HUES6 (cell line): ENCODE measurements at regions not wholly inside any gene's neighbourhood (a gene's known extent, or its start where the extent isn't known, plus 50 kb on each side); places are given as distances from the start of the nearest gene placed in this dataset.

Experiments
- H3K27ac ChIP-seq: 2 replicates; pipeline ENCODE4 v1.7.0; 2013; ENCODE audit warnings: low read depth, mild to moderate bottlenecking, low read length, inconsistent platforms
- H3K27me3 ChIP-seq: 2 replicates; pipeline ENCODE4 v1.6.1; 2013; ENCODE audit warnings: low read length; ENCODE audit not compliant: control insufficient read depth, insufficient read depth
- H3K36me3 ChIP-seq: 2 replicates; pipeline ENCODE4 v1.6.1; 2013; ENCODE audit warnings: low read length; ENCODE audit not compliant: control insufficient read depth, insufficient read depth
- H3K4me1 ChIP-seq: 2 replicates; pipeline ENCODE4 v1.6.1; 2013; ENCODE audit warnings: low read length; ENCODE audit not compliant: control insufficient read depth, insufficient read depth
- H3K4me3 ChIP-seq: 2 replicates; pipeline ENCODE4 v1.5.1; 2013; ENCODE audit warnings: low read depth, low read length
- H3K9ac ChIP-seq: one replicate; pipeline ENCODE4 v1.6.1; 2013; ENCODE audit warnings: mild to moderate bottlenecking, low read length
- H3K9me3 ChIP-seq: 2 replicates; pipeline ENCODE4 v1.6.1; 2013; ENCODE audit warnings: low read depth, low read length; ENCODE audit not compliant: control insufficient read depth, insufficient read depth

- no peaks in the 10 kb centered on the region for H3K9me3 ChIP-seq
- H3K4me3 ChIP-seq: no peak overlapping the region
- no peaks in the 10 kb centered on the region for H3K36me3 ChIP-seq
- H3K27ac ChIP-seq: no peak overlapping the region
- H3K9ac ChIP-seq: no peak overlapping the region
- no peaks in the 10 kb centered on the region for H3K4me1 ChIP-seq
- H3K27me3 ChIP-seq: no peaks in the 10 kb centered on the region
Measured at GRCh38 chr12:92438641-92439419, 264.0 kb upstream of the PLEKHG7 start.

- Histone ChIP-seq H3K36me3 (no peaks in the 10 kb centered on the region), H3K4me1 (no peaks in the 10 kb centered on the region), H3K9ac (no peak overlapping the region), H3K9me3 (no peaks in the 10 kb centered on the region), H3K27me3 (no peaks in the 10 kb centered on the region), H3K27ac (no peak overlapping the region), H3K4me3 (no peak overlapping the region)
Measured at GRCh38 chr12:92437452-92437851, 265.3 kb upstream of the PLEKHG7 start.

- no peaks in the 10 kb centered on the region for H3K4me1 ChIP-seq
- H3K9me3 ChIP-seq: no peaks in the 10 kb centered on the region
- no peak overlapping the region for H3K4me3 ChIP-seq
- no peak overlapping the region for H3K27ac ChIP-seq
- H3K9ac ChIP-seq: no peak overlapping the region
- no peaks in the 10 kb centered on the region for H3K27me3 ChIP-seq
- no peaks in the 10 kb centered on the region for H3K36me3 ChIP-seq
Measured at GRCh38 chr12:92436856-92437255, 265.9 kb upstream of the PLEKHG7 start.

GRCh38 chr12:92434607-92435025 is 268.2 kb upstream of the PLEKHG7 start:
- Histone ChIP-seq H3K27ac (no peak overlapping the region), H3K4me1 (no peaks in the 10 kb centered on the region), H3K9me3 (no peaks in the 10 kb centered on the region), H3K9ac (no peak overlapping the region), H3K36me3 (no peaks in the 10 kb centered on the region), H3K27me3 (no peaks in the 10 kb centered on the region), H3K4me3 (no peak overlapping the region)

- H3K9ac ChIP-seq: no peak overlapping the region
- H3K27ac ChIP-seq: no peak overlapping the region
- H3K4me3 ChIP-seq: no peak overlapping the region
- H3K27me3 ChIP-seq: no peaks in the 10 kb centered on the region
- no peaks in the 10 kb centered on the region for H3K9me3 ChIP-seq
- H3K36me3 ChIP-seq: no peaks in the 10 kb centered on the region
- no peaks in the 10 kb centered on the region for H3K4me1 ChIP-seq
Measured at GRCh38 chr12:92432724-92433441, 269.9 kb upstream of the PLEKHG7 start.

GRCh38 chr12:92431146-92431545 is 271.6 kb upstream of the PLEKHG7 start:
- Histone ChIP-seq H3K4me1 (no peaks in the 10 kb centered on the region), H3K36me3 (no peaks in the 10 kb centered on the region), H3K9ac (no peak overlapping the region), H3K4me3 (no peak overlapping the region), H3K27ac (no peak overlapping the region), H3K27me3 (no peaks in the 10 kb centered on the region), H3K9me3 (no peaks in the 10 kb centered on the region)

GRCh38 chr12:92426332-92426731 is 276.5 kb upstream of the PLEKHG7 start:
- Histone ChIP-seq H3K27me3 (no peaks in the 10 kb centered on the region), H3K9me3 (no peaks in the 10 kb centered on the region), H3K9ac (no peak overlapping the region), H3K4me1 (peaks cover 22% of the 10 kb centered on the region), H3K27ac (no peak overlapping the region), H3K36me3 (no peaks in the 10 kb centered on the region), H3K4me3 (no peak overlapping the region)

- no peak overlapping the region for H3K9ac ChIP-seq
Measured at GRCh38 chr12:92425165-92425564, 277.6 kb upstream of the PLEKHG7 start.

GRCh38 chr12:92424338-92424737 is 278.5 kb upstream of the PLEKHG7 start:
- Histone ChIP-seq H3K36me3 (no peaks in the 10 kb centered on the region), H3K4me3 (no peak overlapping the region), H3K27me3 (no peaks in the 10 kb centered on the region), H3K9me3 (no peaks in the 10 kb centered on the region), H3K9ac (no peak overlapping the region), H3K27ac (0 out of 2 replicates have a peak overlapping the region, but pooled peaks have one; percentile 1), H3K4me1 (peaks cover 22% of the 10 kb centered on the region)

More at GRCh38 chr12:92425165-92425564, 277.6 kb upstream of the PLEKHG7 start:
- Histone ChIP-seq H3K27me3 (no peaks in the 10 kb centered on the region), H3K9me3 (no peaks in the 10 kb centered on the region), H3K4me1 (peaks cover 22% of the 10 kb centered on the region), H3K4me3 (no peak overlapping the region), H3K36me3 (no peaks in the 10 kb centered on the region), H3K27ac (no peak overlapping the region)

GRCh38 chr12:92421701-92422100 is 276.1 kb upstream of the BTG1 start:
- Histone ChIP-seq H3K36me3 (no peaks in the 10 kb centered on the region), H3K9me3 (no peaks in the 10 kb centered on the region), H3K27me3 (no peaks in the 10 kb centered on the region), H3K27ac (no peak overlapping the region), H3K9ac (no peak overlapping the region), H3K4me1 (peaks cover 22% of the 10 kb centered on the region), H3K4me3 (no peak overlapping the region)

GRCh38 chr12:92421042-92421441 is 275.4 kb upstream of the BTG1 start:
- no peaks in the 10 kb centered on the region for H3K36me3 ChIP-seq
- H3K4me1 ChIP-seq: peaks cover 22% of the 10 kb centered on the region
- no peak overlapping the region for H3K27ac ChIP-seq
- H3K9ac ChIP-seq: no peak overlapping the region
- no peaks in the 10 kb centered on the region for H3K9me3 ChIP-seq
- no peak overlapping the region for H3K4me3 ChIP-seq
- no peaks in the 10 kb centered on the region for H3K27me3 ChIP-seq
